RWPE2 (cell line): ENCODE measurements at regions not wholly inside any gene's neighbourhood (a gene's known extent, or its start where the extent isn't known, plus 50 kb on each side); places are given as distances from the start of the nearest gene placed in this dataset.
"Not testable (repeated sequence)": the region's sequence is repeated elsewhere in the genome, so short reads cannot be mapped to it uniquely, and the experiment has no call there.

Experiments
- ATAC-seq: fragments of 200-7000 bp; cut with Tn5 transposase; 3 replicates; pipeline ENCODE4 v1.9.1; 2021; ENCODE audit warnings: low read depth
- DNase-seq: peaks from one replicate; pipeline ENCODE4 v3.0.0-alpha.2; 2020; ENCODE audit warnings: low spot score
- H3K27ac ChIP-seq: fragments of 450-650 bp; 2 replicates; pipeline ENCODE4 v1.5.1; 2017; ENCODE audit warnings: mild to moderate bottlenecking; ENCODE audit not compliant: poor library complexity, severe bottlenecking
- H3K27me3 ChIP-seq: fragments of 250-450 bp; sonication (Bioruptor Pico); 2 replicates; pipeline ENCODE4 v1.5.1; 2021; ENCODE audit warnings: mild to moderate bottlenecking, moderate library complexity; ENCODE audit not compliant: insufficient read depth, poor library complexity, severe bottlenecking
- H3K36me3 ChIP-seq: fragments of 250-450 bp; sonication (Bioruptor Pico); 2 replicates; pipeline ENCODE4 v1.5.1; 2020; ENCODE audit warnings: low read depth, mild to moderate bottlenecking, moderate library complexity
- H3K4me1 ChIP-seq: fragments of 250-450 bp; sonication (Bioruptor Pico); 2 replicates; pipeline ENCODE4 v1.5.1; 2021; ENCODE audit warnings: mild to moderate bottlenecking, moderate library complexity; ENCODE audit not compliant: insufficient read depth, poor library complexity, severe bottlenecking
- H3K4me3 ChIP-seq: fragments of 250-450 bp; sonication (Bioruptor Pico); 2 replicates; pipeline ENCODE4 v1.5.1; 2021; ENCODE audit warnings: mild to moderate bottlenecking, moderate library complexity; ENCODE audit not compliant: severe bottlenecking
- H3K9me3 ChIP-seq: fragments of 250-450 bp; sonication (Bioruptor Pico); 2 replicates; pipeline ENCODE4 v1.5.1; 2021; ENCODE audit warnings: mild to moderate bottlenecking, moderate library complexity; ENCODE audit not compliant: severe bottlenecking
- CTCF ChIP-seq: fragments of 450-650 bp; IDR thresholded peaks from one replicate; pipeline ENCODE4 v1.5.1; 2017; ENCODE audit warnings: mild to moderate bottlenecking, moderate library complexity; ENCODE audit not compliant: poor library complexity, severe bottlenecking

- H3K36me3 ChIP-seq, result no peaks in the 10 kb centered on the region
- ATAC-seq (no peak), DNase-seq (no peak)
- no peak overlapping the region for H3K27ac ChIP-seq
- H3K27me3 ChIP-seq, result no peaks in the 10 kb centered on the region
- no peaks in the 10 kb centered on the region for H3K4me1 ChIP-seq
- TF ChIP-seq CTCF, result no peak
- H3K9me3 ChIP-seq, result no peaks in the 10 kb centered on the region
- H3K4me3 ChIP-seq, result no peak overlapping the region
Measured at GRCh38 chr2:199055336-199055735, 402.4 kb downstream of the SATB2 start.

DNA sequence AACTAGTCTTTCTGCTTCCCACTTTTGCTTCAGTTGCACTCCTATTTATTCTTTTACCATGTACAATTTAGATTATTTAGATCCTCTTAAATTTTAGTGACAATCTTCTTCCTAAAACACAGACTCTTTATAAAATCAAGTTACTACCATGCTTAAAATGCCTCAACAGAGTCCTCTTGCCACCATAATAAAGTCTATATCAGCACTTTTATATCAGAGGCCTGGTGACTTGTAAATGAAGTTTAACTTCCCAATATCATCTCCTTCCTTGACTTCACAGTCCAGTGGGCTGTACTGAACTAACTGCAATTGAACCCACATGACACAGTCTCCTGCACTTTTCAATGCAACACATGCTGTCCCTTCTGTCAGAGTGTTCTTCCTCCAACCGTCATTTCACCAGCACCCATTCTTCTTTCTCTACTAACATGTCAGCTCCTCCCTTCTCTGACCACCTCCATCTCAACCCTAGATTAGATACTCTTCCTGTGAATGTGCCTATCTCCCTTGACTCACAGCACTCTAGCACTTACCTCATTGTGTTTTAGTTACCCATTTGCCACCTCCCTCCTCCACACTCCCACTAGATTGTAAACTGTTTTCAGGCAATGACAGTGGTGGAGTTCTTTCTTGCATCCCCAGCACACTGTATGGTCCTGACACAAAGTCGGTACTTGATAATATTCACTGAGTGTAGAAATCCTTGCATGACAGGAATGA lies 414.9 kb downstream of the SATB2 start:
- no peaks in the 10 kb centered on the region for H3K9me3 ChIP-seq
- H3K27ac ChIP-seq, result no peak overlapping the region
- no peak overlapping the region for H3K4me3 ChIP-seq
- H3K27me3 ChIP-seq, result peaks cover 3% of the 10 kb centered on the region
- ATAC-seq (no peak), DNase-seq (no peak)
- no peaks in the 10 kb centered on the region for H3K4me1 ChIP-seq
- TF ChIP-seq CTCF, result no peak
- no peaks in the 10 kb centered on the region for H3K36me3 ChIP-seq

DNA sequence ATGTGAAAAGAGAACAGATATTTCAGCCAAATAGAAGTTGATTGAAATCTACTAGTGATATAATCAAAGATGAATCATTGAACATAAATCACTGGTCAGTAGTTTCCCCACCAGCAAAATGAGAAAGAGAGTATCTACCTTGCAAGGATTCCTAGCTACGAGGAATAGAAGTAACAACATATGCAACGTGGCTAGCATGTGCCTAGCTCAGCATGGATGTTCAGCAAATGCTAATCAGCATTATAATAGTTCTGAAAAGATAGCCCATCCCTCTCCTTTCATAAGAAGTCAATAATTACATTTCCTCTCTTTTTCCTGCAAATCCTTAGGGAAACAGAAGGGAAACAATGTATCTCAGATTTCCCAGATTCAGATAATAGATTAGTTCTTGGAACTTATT lies 417.2 kb downstream of the SATB2 start:
- TF ChIP-seq CTCF, result no peak
- no peaks in the 10 kb centered on the region for H3K27me3 ChIP-seq
- no peak for ATAC-seq
- H3K4me3 ChIP-seq, result no peak overlapping the region
- H3K36me3 ChIP-seq, result no peaks in the 10 kb centered on the region
- H3K9me3 ChIP-seq, result no peaks in the 10 kb centered on the region
- H3K4me1 ChIP-seq, result no peaks in the 10 kb centered on the region
- DNase-seq, result no peak
- no peak overlapping the region for H3K27ac ChIP-seq

- H3K4me3 ChIP-seq, H3K27ac ChIP-seq, H3K36me3 ChIP-seq, H3K4me1 ChIP-seq, H3K9me3 ChIP-seq, ATAC-seq, H3K27me3 ChIP-seq, DNase-seq: not testable (repeated sequence)
Measured at GRCh38 chr2:199033761-199034160, 424.0 kb downstream of the SATB2 start.

- DNase-seq (no peak), ATAC-seq (no peak)
- Histone ChIP-seq H3K27me3 (no peaks in the 10 kb centered on the region), H3K27ac (no peak overlapping the region), H3K4me1 (no peaks in the 10 kb centered on the region), H3K36me3 (no peaks in the 10 kb centered on the region), H3K9me3 (no peaks in the 10 kb centered on the region), H3K4me3 (no peak overlapping the region)
- no peak for TF ChIP-seq CTCF
Measured at GRCh38 chr2:199025146-199025545, 432.6 kb downstream of the SATB2 start.
